HFFc6 (cell line): ENCODE measurements at regions not wholly inside any gene's neighbourhood (a gene's known extent, or its start where the extent isn't known, plus 50 kb on each side); places are given as distances from the start of the nearest gene placed in this dataset.

Source experiments
- DNase-seq: peaks from one replicate; pipeline ENCODE4 v3.0.0-alpha.2; 2018
- H3K27ac Mint-ChIP-seq: 2 replicates; pipeline ENCODE4 v1.8.0; 2020; ENCODE audit warnings: mild to moderate bottlenecking, mixed read lengths
- H3K27me3 Mint-ChIP-seq: 2 replicates; pipeline ENCODE4 v1.8.0; 2021; ENCODE audit warnings: mild to moderate bottlenecking, moderate library complexity, mixed read lengths; ENCODE audit not compliant: insufficient read depth
- H3K36me3 Mint-ChIP-seq: 2 replicates; pipeline ENCODE4 v1.8.0; 2021; ENCODE audit warnings: low read depth, mixed read lengths
- H3K4me1 Mint-ChIP-seq: 2 replicates; pipeline ENCODE4 v1.8.0; 2020; ENCODE audit warnings: low read depth, mixed read lengths
- H3K4me3 Mint-ChIP-seq: 2 replicates; pipeline ENCODE4 v1.8.0; 2020; ENCODE audit warnings: mild to moderate bottlenecking, moderate library complexity, mixed read lengths
- H3K9me3 Mint-ChIP-seq: 2 replicates; pipeline ENCODE4 v1.8.0; 2020; ENCODE audit warnings: mild to moderate bottlenecking, mixed read lengths
- TF ChIP-seq, protein P1 (sequence below): fragments of 200-600 bp; sonication (generic); IDR thresholded peaks from 2 replicates; pipeline ENCODE4 v1.5.0; 2021; ENCODE audit warnings: antibody characterized with exemption, mild to moderate bottlenecking

DNA sequence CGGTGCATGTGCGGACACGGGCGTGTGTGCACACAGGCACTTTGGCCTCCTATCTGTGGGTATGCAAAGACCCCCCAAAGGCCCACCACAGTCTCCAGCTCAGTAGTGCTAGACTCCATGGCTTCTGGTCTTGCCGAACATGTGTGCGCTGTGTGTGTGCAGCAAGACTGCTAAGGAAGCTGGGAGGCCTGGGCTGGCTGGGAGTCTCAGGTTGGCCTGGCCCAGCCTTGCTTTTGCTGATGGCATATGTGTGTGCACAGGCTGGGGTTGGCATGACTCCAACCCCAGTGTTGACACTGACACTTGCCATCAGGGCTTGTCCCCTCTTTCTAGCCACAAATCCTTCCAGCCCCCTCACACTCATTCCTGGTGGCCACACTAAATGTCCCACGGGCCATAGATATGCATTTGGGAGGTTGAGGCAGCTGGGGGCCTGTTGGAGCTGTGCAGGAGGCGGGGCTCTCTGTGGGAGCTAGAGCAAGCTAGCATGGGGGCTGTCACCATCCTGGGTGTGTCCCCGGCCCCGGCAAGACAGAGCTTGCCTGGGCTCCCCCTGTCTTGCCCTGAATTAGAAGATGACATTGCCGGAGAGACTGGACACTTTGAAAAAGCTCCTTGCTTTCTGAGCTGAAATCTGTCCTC, 60.9 kb upstream of the NECTIN1 start:
- no peaks in the 10 kb centered on the region; the same call in 1 of the 2 replicates for H3K4me1 Mint-ChIP-seq
- H3K4me3 Mint-ChIP-seq, result no peak overlapping the region
- peaks cover 18% of the 10 kb centered on the region for H3K27me3 Mint-ChIP-seq
- H3K36me3 Mint-ChIP-seq, result no peaks in the 10 kb centered on the region
- no peak for DNase-seq
- no peak overlapping the region for H3K27ac Mint-ChIP-seq
- TF ChIP-seq, protein P1, sequence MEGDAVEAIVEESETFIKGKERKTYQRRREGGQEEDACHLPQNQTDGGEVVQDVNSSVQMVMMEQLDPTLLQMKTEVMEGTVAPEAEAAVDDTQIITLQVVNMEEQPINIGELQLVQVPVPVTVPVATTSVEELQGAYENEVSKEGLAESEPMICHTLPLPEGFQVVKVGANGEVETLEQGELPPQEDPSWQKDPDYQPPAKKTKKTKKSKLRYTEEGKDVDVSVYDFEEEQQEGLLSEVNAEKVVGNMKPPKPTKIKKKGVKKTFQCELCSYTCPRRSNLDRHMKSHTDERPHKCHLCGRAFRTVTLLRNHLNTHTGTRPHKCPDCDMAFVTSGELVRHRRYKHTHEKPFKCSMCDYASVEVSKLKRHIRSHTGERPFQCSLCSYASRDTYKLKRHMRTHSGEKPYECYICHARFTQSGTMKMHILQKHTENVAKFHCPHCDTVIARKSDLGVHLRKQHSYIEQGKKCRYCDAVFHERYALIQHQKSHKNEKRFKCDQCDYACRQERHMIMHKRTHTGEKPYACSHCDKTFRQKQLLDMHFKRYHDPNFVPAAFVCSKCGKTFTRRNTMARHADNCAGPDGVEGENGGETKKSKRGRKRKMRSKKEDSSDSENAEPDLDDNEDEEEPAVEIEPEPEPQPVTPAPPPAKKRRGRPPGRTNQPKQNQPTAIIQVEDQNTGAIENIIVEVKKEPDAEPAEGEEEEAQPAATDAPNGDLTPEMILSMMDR, result no peak
- H3K9me3 Mint-ChIP-seq, result no peaks in the 10 kb centered on the region

DNA sequence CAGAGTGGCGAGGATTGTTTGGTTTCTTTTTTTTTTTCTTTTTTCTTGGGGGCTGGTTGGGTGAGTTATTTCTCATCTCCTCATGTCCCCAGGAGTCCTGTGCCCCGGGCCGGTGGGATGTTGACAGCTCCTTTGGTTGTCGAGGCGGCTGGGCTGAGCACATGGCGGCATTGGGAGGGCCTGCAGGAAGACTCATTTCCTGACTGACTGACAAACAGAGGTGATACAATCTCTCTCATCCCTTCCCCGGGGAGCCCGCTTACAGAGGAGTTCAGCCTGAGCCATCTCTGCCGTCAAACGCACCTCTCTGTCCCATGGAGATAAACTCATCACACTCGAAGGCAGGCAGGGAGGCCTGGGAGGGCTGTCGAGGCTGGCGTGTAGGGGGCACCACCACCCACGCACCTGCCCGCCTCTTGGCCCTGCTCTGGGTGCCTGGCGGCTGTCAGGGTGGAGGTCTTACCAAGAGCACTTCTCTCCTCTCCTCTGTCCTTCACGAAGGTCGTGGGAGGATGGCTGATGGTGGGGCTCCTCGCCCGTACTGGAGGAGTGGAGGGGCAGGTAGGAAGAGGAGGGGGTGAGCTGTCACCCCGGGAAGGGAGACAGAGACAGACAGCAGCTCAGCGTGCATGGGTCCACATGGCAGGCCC, 60.0 kb upstream of the NECTIN1 start:
- TF ChIP-seq, protein P1, result no peak
- Mint-ChIP-seq H3K36me3 (no peaks in the 10 kb centered on the region), H3K27ac (no peak overlapping the region), H3K27me3 (peaks cover 17% of the 10 kb centered on the region), H3K4me3 (no peak overlapping the region), H3K4me1 (no peaks in the 10 kb centered on the region; the same call in 1 of the 2 replicates), H3K9me3 (peaks cover 2% of the 10 kb centered on the region; the same call in 1 of the 2 replicates)
- DNase-seq, result no peak

DNA sequence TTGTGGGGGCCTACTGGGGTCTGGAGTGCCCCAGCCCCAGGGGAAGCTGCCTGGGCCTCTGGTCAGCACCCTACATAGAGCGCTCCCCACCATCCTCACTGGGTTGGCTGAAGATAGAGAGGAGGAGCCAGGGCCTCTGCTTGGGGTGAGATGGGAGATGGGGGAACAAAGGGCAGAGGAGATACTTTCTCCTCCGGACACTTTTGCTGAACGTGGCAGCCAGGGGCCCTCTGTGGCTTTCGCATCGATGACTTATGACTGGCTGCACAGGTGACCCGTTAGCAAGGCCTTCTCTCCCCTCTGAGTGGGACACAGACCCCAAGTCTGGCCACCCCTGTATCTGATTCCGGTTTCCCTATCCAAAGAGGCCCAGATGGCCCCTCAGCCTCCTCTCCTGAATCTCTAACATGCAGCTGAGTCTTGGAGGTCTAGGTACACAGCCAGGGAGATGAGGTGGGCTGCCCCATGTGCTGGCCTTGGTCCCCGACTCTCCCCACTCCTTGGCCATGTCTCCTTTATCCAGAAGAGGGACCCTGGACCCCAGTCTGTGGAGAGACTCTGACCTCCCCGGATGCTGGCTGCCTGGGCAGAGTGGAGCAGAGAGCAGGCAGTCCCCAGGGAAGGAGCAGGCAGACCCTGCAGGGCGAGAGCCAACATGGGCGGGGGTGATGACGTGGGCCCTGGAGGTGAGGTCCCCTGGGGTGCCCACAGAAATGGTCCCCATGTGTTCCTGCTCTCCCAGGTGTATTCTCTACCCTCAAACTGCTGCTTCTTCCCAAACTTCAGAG, 59.3 kb upstream of the NECTIN1 start:
- Mint-ChIP-seq H3K27ac (no peak overlapping the region), H3K27me3 (peaks cover 16% of the 10 kb centered on the region), H3K9me3 (peaks cover 6% of the 10 kb centered on the region; the same call in 1 of the 2 replicates), H3K4me1 (no peaks in the 10 kb centered on the region; the same call in 1 of the 2 replicates), H3K36me3 (no peaks in the 10 kb centered on the region), H3K4me3 (no peak overlapping the region)
- DNase-seq, result no peak
- TF ChIP-seq, protein P1, result no peak

DNA sequence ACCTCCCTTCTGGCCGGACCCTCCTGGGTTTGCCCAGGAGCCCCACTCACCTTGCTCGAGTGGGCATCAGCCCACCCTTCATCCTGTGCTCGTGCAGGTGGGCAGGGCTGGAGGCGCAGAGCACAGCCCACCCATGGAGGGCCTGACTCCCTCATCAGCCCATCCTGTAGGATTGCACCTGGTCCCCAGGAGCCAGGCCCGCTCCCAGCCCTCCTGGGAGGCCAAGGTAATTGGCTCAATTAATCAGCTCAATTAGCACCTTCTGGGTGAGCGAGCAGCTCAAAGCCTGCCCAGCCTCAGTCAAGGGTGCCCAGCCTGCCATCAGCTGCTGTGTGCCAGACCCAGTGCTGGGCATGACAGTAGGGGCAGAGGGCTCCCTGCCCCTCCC, 58.1 kb upstream of the NECTIN1 start:
- peaks cover 6% of the 10 kb centered on the region; the same call in 1 of the 2 replicates for H3K9me3 Mint-ChIP-seq
- DNase-seq, result no peak
- peaks cover 8% of the 10 kb centered on the region; the same call in 1 of the 2 replicates for H3K4me1 Mint-ChIP-seq
- no peak overlapping the region for H3K4me3 Mint-ChIP-seq
- H3K27ac Mint-ChIP-seq, result no peak overlapping the region
- TF ChIP-seq, protein P1, result no peak
- no peaks in the 10 kb centered on the region for H3K36me3 Mint-ChIP-seq
- peaks cover 22% of the 10 kb centered on the region for H3K27me3 Mint-ChIP-seq

DNA sequence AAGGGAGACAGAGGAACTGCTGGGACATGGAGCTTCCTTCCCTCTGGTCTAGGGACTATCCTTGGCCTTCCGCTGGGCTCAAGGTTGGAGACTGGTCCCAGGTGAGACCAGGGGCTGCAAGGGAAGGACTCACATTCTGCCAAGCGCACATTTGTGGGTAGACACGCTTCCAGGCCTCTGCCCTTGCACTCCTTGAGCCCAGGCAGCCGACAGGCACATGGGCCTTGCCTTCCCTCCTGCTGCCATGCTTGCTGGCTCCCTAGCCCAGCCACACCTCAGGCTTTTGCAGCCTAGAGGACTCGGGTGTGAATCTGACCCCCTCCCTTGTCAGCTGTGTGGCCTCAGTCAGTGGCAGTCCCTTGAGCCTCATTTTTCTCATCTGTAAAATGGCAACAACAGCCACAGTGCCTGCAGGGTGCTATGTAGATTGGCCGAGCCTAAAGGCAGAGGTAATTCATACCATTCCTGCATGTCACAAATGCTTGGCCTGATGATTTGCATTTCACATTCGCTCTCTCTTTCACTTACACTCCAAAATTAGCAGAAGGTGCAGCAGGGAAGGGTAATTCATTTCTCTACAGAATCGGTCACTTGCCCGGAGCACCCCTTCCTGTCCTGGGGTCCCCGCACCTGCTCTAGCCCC, 57.6 kb upstream of the NECTIN1 start:
- no peak overlapping the region for H3K4me3 Mint-ChIP-seq
- TF ChIP-seq, protein P1, result no peak
- no peak overlapping the region for H3K27ac Mint-ChIP-seq
- H3K9me3 Mint-ChIP-seq, result peaks cover 6% of the 10 kb centered on the region; the same call in 1 of the 2 replicates
- 0 out of 2 replicates have a peak, but pooled peaks cover 8% of the 10 kb centered on the region for H3K4me1 Mint-ChIP-seq
- no peaks in the 10 kb centered on the region for H3K36me3 Mint-ChIP-seq
- no peak for DNase-seq
- peaks cover 24% of the 10 kb centered on the region for H3K27me3 Mint-ChIP-seq
